ENCODE measurements at regions not wholly inside any gene's neighbourhood (a gene's known extent, or its start where the extent isn't known, plus 50 kb on each side); places are given as distances from the start of the nearest gene placed in this dataset.

- no peak for DNase-seq (ENCODE audit: low read depth)
Measured at GRCh38 chr5:122721127-122721526, 53.8 kb upstream of the SNX2 start.

GRCh38 chr5:122722341-122722740 is 52.5 kb upstream of the SNX2 start:
- no peak for DNase-seq (ENCODE audit: low read depth)

GRCh38 chr5:122723606-122724352 is 51.1 kb upstream of the SNX2 start:
- DNase-seq (ENCODE audit: low read depth) = no peak
